ENCODE measurements at regions not wholly inside any gene's neighbourhood (a gene's known extent, or its start where the extent isn't known, plus 50 kb on each side); places are given as distances from the start of the nearest gene placed in this dataset.

DNA sequence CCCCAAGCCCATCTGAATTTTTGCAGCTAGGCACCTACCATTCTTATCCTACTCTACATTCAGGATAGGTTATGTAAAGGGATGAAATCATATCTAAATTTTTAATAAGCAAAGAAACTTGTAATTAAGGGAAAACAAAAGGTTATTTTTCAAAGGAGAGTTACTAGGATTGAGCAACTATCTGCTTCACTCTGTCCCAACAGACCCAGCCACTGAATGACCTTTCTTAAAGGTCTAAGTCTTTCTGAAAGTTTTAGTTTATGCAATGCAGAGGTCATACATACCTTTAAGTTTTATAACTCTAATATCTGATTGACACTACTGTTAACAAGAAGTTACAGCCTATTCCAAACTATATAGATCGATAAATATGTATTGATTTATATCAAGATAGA lies 209.2 kb upstream of the CTNNB1 start:
- TF ChIP-seq, protein P1, sequence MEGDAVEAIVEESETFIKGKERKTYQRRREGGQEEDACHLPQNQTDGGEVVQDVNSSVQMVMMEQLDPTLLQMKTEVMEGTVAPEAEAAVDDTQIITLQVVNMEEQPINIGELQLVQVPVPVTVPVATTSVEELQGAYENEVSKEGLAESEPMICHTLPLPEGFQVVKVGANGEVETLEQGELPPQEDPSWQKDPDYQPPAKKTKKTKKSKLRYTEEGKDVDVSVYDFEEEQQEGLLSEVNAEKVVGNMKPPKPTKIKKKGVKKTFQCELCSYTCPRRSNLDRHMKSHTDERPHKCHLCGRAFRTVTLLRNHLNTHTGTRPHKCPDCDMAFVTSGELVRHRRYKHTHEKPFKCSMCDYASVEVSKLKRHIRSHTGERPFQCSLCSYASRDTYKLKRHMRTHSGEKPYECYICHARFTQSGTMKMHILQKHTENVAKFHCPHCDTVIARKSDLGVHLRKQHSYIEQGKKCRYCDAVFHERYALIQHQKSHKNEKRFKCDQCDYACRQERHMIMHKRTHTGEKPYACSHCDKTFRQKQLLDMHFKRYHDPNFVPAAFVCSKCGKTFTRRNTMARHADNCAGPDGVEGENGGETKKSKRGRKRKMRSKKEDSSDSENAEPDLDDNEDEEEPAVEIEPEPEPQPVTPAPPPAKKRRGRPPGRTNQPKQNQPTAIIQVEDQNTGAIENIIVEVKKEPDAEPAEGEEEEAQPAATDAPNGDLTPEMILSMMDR (IDR thresholded peaks at IDR 0.05; ENCODE audit: poor library complexity) = no peak
- no peak for TF ChIP-seq EZH2 (IDR thresholded peaks at IDR 0.05; ENCODE audit: borderline replicate concordance)
- TF ChIP-seq EZH2phosphoT487 (IDR thresholded peaks at IDR 0.05; ENCODE audit: low read depth, severe bottlenecking, unreplicated experiment) = no peak

Data from hepatocyte (in vitro differentiated cells).